SKM-1 (cell line): ENCODE measurements at regions not wholly inside any gene's neighbourhood (a gene's known extent, or its start where the extent isn't known, plus 50 kb on each side); places are given as distances from the start of the nearest gene placed in this dataset.
"Not testable (repeated sequence)": the region's sequence is repeated elsewhere in the genome, so short reads cannot be mapped to it uniquely, and the experiment has no call there.

ENCODE experiments used
- DNase-seq: peaks from one replicate; lab custom pipeline; 2025; ENCODE audit not compliant: unreplicated experiment; lab: John Stamatoyannopoulos, UW

GRCh38 chr18:75862458-75862857 is 435.0 kb upstream of the SMIM21 start:
- DNase-seq, result no peak

GRCh38 chr18:75860166-75860565 is 432.7 kb upstream of the SMIM21 start:
- DNase-seq, result no peak

- no peak for DNase-seq
Measured at GRCh38 chr18:75859533-75859932, 432.0 kb upstream of the SMIM21 start.

- no peak for DNase-seq
Measured at GRCh38 chr18:75858754-75859153, 431.3 kb upstream of the SMIM21 start.

GRCh38 chr18:75857558-75857957 is 430.1 kb upstream of the SMIM21 start:
- DNase-seq, result no peak

GRCh38 chr18:75854808-75855207 is 427.3 kb upstream of the SMIM21 start:
- DNase-seq, result no peak

GRCh38 chr18:75854174-75854573 is 426.7 kb upstream of the SMIM21 start:
- no peak for DNase-seq

- no peak for DNase-seq
Measured at GRCh38 chr18:75846321-75846720, 418.8 kb upstream of the SMIM21 start.

GRCh38 chr18:75845413-75845812 is 417.9 kb upstream of the SMIM21 start:
- DNase-seq, result no peak

- no peak for DNase-seq
Measured at GRCh38 chr18:75844146-75844545, 416.6 kb upstream of the SMIM21 start.

GRCh38 chr18:75840131-75840530 is 412.6 kb upstream of the SMIM21 start:
- DNase-seq, result no peak

GRCh38 chr18:75839686-75840085 is 412.2 kb upstream of the SMIM21 start:
- not testable (repeated sequence) for DNase-seq

GRCh38 chr18:75839041-75839440 is 411.5 kb upstream of the SMIM21 start:
- no peak for DNase-seq

GRCh38 chr18:75837316-75837715 is 409.8 kb upstream of the SMIM21 start:
- no peak for DNase-seq

- DNase-seq, result no peak
Measured at GRCh38 chr18:75836516-75836915, 409.0 kb upstream of the SMIM21 start.

- no peak for DNase-seq
Measured at GRCh38 chr18:75831960-75832359, 404.5 kb upstream of the SMIM21 start.

- no peak for DNase-seq
Measured at GRCh38 chr18:75830828-75831227, 403.3 kb upstream of the SMIM21 start.

GRCh38 chr18:75829091-75829490 is 401.6 kb upstream of the SMIM21 start:
- DNase-seq, result no peak

- no peak for DNase-seq
Measured at GRCh38 chr18:75828379-75828778, 400.9 kb upstream of the SMIM21 start.

- DNase-seq, result no peak
Measured at GRCh38 chr18:75827751-75828287, 400.3 kb upstream of the SMIM21 start.

- DNase-seq, result no peak
Measured at GRCh38 chr18:75824661-75825060, 397.2 kb upstream of the SMIM21 start.

GRCh38 chr18:75823471-75823870 is 396.0 kb upstream of the SMIM21 start:
- DNase-seq, result no peak

- DNase-seq, result no peak
Measured at GRCh38 chr18:75818383-75818782, 390.9 kb upstream of the SMIM21 start.

GRCh38 chr18:75815767-75816166 is 388.3 kb upstream of the SMIM21 start:
- DNase-seq, result no peak
